ENCODE measurements at regions not wholly inside any gene's neighbourhood (a gene's known extent, or its start where the extent isn't known, plus 50 kb on each side); places are given as distances from the start of the nearest gene placed in this dataset.
A peak's percentile ranks its signal among the peaks of the same experiment; 100 is the strongest.

- intact Hi-C loops (cut with DNase I): no loop called here
- DNase-seq (ENCODE audit: missing footprints) (no peak), ATAC-seq (no peak)
These were observed 103.1 kb downstream of the BMP2 start for GRCh38 chr20:6870559-6870958.

DNA sequence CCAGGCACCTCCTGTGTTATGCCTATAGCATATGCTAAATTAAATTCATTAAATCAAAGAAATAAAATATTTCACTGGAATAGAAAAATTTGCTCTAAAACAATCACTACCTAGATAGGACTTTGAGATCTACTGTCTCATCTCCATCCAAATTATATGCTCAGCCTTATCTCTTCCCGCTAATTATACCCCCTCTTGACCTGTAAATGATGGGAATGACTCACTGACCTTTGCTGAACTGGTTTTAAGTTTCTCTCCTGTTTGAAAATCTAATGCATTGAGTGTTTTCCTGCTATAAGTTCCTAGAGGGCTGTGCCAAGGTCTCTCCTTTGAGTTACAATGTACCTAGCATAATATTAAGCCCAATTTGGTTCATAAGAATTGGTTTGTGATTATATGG is 110.1 kb downstream of the BMP2 start:
- ATAC-seq (no peak), DNase-seq (ENCODE audit: missing footprints) (no peak)
- intact Hi-C loops (cut with DNase I): no loop called here

- no peak for ATAC-seq
- intact Hi-C loops (cut with DNase I): no loop called here
- no peak for DNase-seq (ENCODE audit: missing footprints)
These were observed 115.2 kb downstream of the BMP2 start for GRCh38 chr20:6882561-6883291.

- DNase-seq (ENCODE audit: missing footprints) (no peak), ATAC-seq (no peak)
- intact Hi-C loops (cut with DNase I): no loop called here
These were observed 116.6 kb downstream of the BMP2 start for GRCh38 chr20:6884114-6884513.

GRCh38 chr20:6886065-6886729 is 118.7 kb downstream of the BMP2 start:
- ATAC-seq (peak; percentile 34), DNase-seq (ENCODE audit: missing footprints) (no peak)
- intact Hi-C loops (cut with DNase I): no loop called here

GRCh38 chr20:6887966-6888365 is 120.5 kb downstream of the BMP2 start:
- no peak for DNase-seq (ENCODE audit: missing footprints)
- ATAC-seq: no peak
- intact Hi-C loops (cut with DNase I): no loop called here

GRCh38 chr20:6888736-6889395 is 121.4 kb downstream of the BMP2 start:
- ATAC-seq (no peak), DNase-seq (ENCODE audit: missing footprints) (no peak)
- intact Hi-C loops (cut with DNase I): no loop called here

GRCh38 chr20:6892724-6893123 is 125.2 kb downstream of the BMP2 start:
- intact Hi-C loops (cut with DNase I): no loop called here
- DNase-seq (ENCODE audit: missing footprints) (no peak), ATAC-seq (no peak)

DNA sequence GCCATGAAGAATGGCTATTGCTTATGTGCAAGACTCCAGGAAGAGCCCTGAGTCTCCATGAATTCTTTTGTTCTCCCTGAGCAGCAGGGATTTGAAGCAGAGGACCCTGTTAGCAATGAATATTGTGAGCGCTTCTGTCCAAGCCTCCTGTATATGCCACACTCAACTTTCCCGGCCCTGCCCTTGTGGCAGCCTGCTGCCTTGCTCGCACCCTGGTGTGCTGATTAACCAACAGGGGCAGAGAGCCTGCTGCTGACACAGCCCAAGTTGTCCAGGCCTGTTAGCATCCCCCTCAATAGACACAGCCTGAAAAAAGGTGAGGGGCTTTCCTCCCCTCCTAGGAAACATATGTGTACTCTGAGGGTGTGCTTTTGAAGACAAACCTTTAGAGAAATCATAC is 131.4 kb downstream of the BMP2 start:
- intact Hi-C loops (cut with DNase I): no loop called here
- ATAC-seq (no peak), DNase-seq (ENCODE audit: missing footprints) (no peak)

DNA sequence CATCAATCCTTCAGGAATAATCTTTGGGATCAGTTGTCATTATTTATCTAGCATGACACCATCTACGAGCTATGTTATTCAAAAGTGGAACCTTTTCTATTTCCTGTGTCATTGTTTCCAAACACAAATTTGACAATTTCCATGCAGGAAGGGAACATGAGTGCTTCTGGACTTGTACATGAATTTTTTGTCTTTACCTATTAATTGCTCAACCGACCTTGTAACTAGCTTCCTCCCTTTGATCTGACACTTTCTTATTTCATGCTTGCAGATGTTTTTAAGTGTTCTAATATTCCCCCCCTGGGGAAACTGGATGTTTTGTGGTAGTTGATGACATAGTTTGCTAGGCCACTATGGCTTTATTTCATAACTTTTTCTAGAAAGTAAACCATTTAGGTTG is 139.4 kb downstream of the BMP2 start:
- no peak for ATAC-seq
- DNase-seq (ENCODE audit: missing footprints): no peak
- intact Hi-C loops (cut with DNase I): no loop called here

DNA sequence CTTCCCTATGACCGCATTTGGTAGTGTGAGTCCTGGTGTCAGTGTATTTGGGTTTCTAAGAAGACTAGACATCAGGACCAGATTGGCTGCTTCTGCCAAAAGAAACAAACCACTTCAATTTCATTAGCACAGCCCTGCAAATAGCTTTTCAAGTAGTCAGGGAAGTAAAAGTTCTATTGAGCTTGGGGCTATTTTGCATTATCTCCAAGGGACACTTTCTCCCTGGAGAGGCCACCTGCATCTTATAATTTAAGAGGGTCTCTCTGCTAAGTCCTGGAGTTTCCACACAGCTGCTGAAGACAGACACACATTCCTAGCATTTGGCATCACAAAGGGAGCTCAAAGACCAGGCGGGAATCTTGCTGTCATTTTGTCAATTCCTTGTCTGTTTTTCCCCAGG is 141.2 kb downstream of the BMP2 start:
- intact Hi-C loops (cut with DNase I): no loop called here
- DNase-seq (ENCODE audit: missing footprints): no peak
- ATAC-seq: no peak

GRCh38 chr20:6909608-6910007 is 142.1 kb downstream of the BMP2 start:
- DNase-seq (ENCODE audit: missing footprints): no peak
- intact Hi-C loops (cut with DNase I): no loop called here

DNA sequence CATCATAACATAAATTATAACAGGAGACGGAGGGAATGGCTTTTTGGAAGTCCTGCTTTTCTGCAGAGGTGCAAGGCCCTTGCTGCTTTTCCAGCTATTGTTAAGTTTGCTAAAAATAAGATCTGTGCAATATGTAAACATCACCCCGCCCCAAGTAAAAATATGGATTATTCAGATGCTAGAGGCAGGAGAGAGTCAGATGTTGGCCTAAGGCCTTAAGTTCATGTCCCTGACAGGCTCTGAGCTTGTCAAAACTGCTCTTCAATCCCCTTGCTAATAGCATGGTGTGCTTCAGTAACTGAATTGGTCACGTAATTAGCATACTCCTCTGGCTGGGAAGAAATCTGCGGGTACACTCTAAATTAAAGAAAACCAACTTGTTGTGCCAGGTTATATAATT is 147.5 kb downstream of the BMP2 start:
- DNase-seq (ENCODE audit: missing footprints): no peak
- ATAC-seq: no peak
- intact Hi-C loops (cut with DNase I): no loop called here

More at GRCh38 chr20:6909608-6910007, 142.1 kb downstream of the BMP2 start:
- no peak for ATAC-seq

DNA sequence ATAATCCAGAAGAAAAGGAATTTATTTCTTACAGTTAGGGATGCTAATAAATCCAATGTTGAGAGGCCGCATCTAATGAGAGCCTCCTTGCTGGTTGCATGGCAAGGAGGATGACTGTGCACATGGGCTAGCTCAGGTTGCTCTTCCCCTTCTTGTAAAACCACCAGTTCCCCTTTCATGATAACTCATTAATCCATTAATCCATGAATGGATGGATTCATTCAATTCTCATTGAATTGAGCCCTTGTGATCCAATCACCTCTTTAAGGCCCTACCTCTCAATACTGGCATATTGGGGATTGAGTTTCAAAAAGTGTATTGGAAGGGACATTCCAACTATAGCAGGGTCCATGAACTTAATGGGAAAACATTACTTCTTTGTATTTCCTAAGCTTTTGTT is 149.5 kb downstream of the BMP2 start:
- DNase-seq (ENCODE audit: missing footprints) (no peak), ATAC-seq (no peak)
- intact Hi-C loops (cut with DNase I): no loop called here

DNA sequence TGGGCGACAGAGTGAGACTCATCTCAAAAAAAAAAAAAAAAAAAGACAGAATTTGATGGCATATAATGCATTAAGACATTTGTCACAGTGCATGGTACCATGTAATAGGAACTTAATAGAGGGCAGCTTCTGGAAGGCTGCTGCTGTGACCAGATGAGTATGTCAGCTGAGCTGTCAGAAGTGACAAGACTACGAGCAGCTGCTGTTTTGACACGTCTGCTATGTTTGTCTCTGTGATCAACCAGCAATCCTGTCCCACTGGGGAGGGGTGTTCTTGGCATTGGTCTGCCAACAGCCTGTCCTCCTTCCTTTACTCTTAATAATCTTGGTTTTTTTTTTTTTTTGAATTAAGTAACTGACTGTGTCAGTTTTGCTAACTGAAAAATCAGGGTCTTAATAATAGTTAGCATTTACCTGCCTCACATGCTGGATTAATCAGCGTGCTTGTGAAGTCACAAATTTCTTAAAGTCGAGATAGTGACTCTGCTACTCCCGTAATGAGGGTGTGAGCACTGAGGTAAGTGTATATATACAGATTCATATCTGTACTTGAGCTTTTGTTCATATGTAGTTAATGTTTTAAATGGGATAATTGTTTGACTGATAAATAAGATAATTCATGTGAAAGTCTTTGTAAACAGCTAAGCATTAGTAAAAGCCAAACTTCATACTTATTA is 152.4 kb downstream of the BMP2 start:
- intact Hi-C loops (cut with DNase I): no loop called here
- DNase-seq (ENCODE audit: missing footprints) (no peak), ATAC-seq (no peak)

DNA sequence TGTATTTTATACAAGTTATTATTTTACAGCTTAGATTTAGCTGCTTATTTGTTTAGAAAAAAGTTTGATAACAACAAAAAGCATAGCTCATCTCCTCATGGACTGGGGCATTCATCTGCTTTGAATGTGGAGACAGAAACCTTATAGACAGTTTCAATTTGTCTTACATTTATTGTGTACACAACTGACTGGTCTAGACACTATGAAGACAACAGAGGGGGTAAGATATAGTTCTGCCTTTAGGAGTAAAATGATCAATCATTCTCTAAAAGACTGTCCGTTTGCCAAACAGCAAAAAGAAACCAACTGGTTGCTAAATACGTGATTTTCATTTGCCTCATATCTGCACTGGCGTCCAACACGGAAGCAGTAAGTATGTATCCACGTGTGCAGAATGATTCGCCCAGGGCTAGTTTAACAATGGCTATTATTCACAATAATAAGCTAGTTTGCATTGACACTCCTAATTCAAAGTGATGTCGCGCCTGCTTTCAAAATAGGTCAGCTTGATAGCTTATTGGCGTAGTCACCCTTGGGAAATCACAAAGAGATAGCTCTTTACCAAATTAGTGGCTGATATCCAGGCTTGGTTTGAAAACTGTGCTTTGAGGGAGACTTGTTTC is 153.6 kb downstream of the BMP2 start:
- ATAC-seq (no peak), DNase-seq (ENCODE audit: missing footprints) (no peak)
- intact Hi-C loops (cut with DNase I): no loop called here

DNA sequence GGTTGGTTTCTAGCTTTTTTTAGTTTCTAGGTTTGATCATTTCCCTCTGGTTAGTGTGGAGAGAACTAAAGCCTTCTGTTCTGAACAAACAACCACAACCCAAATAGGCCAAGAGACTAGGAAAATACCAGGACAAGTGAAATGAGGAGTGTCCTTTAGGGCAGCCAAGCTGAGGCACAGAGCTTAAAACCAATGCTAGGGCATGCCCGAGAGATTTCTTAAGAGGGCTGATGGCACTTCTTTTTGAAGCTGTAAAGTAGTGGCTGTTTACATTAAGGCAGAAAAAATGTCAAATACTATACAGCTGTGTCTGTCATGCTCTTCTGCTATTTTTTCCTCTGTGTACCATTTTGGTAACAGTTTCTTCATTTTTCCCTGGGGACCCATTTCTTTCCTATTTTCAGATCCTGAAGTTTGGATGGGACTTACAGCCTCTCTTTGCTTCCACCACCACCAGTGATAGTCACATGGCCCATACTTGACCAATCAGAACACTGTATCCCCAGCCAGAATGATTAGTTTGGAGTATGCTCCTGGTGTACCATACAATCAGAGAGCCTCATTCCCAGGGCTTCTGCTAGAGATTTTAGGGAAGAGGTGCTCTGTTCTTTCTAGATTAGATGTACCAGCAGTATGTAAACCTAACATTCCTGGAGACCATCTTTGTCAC is 154.4 kb downstream of the BMP2 start:
- DNase-seq (ENCODE audit: missing footprints): no peak
- intact Hi-C loops (cut with DNase I): no loop called here
- ATAC-seq: no peak

DNA sequence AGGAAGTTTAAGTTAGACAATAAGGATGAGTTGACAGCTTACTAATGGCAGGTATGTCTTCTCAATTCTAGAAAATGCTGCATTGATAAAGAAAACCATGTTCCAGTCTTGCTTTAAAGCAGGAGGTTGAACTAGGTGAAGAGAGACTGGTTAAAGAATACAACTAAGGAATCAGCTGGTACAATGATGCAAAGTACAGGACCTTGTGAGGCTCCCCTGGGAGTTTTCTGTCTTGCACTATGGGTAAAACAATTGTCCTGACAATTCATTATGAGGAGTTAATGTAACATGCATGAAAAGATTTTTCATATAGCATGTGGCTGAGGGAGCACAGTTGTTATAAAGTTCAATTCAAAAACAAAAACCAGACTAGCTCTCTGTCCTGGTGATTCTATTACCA is 157.2 kb downstream of the BMP2 start:
- no peak for ATAC-seq
- intact Hi-C loops (cut with DNase I): no loop called here
- no peak for DNase-seq (ENCODE audit: missing footprints)

DNA sequence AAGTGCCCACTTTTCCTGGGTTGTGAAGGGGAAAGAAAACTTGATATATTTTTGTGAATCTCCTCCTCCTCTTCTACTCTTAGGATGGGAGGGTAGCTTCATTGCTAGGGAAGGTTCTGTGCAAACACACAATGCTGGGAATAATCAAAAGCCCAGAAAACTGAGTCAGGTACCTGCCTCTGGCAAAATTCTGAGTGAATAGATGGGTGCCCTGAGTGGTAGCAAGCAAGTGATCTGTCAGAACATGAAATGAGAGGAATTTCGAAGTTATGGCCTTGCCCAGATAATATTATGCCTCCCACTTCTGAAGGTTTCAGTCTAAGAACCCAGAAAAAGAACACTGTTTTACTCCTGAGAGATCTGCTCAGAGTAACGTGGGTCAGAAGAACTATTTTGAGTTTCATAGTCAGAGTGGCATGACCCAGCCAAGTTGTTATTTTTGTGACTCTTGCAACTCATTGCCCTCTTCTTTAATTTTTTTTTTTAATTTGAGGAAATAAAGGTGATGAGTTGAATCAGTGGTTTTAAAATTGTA is 158.3 kb downstream of the BMP2 start:
- ATAC-seq: no peak
- DNase-seq (ENCODE audit: missing footprints): no peak
- intact Hi-C loops (cut with DNase I): no loop called here
